ENCODE measurements at regions not wholly inside any gene's neighbourhood (a gene's known extent, or its start where the extent isn't known, plus 50 kb on each side); places are given as distances from the start of the nearest gene placed in this dataset.

GRCh38 chr3:28664123-28664522 lies 315.5 kb upstream of the AZI2 start:
- TF ChIP-seq CTCF (IDR thresholded peaks at IDR 0.05) = no peak
- no peak for TF ChIP-seq POLR2A (IDR thresholded peaks at IDR 0.05)

Measured in lower leg skin (tissue), 3 donors.